SK-N-SH treated with all-trans-retinoic acid at 6 μM for 48 hours (cell line): ENCODE measurements at regions not wholly inside any gene's neighbourhood (a gene's known extent, or its start where the extent isn't known, plus 50 kb on each side); places are given as distances from the start of the nearest gene placed in this dataset.
"Not testable (repeated sequence)": the region's sequence is repeated elsewhere in the genome, so short reads cannot be mapped to it uniquely, and the experiment has no call there.

Source experiments
- ATAC-seq: fragments of 200-7000 bp; cut with Tn5 transposase; 3 replicates; pipeline ENCODE4 v1.9.1; 2020; ENCODE audit warnings: mild to moderate bottlenecking, moderate library complexity
- ARNTL ChIP-seq: fragments of 450-650 bp; formaldehyde crosslinking; IDR thresholded peaks from 2 replicates; pipeline ENCODE4 v1.5.0; 2020; ENCODE audit warnings: low read depth, mild to moderate bottlenecking, moderate library complexity, borderline replicate concordance
- BACH2 ChIP-seq: fragments of 250-450 bp; sonication (Bioruptor Pico); IDR thresholded peaks from 2 replicates; pipeline ENCODE4 v1.9.0; 2021; ENCODE audit warnings: mild to moderate bottlenecking, borderline replicate concordance
- CREB5 ChIP-seq: fragments of 250-450 bp; sonication (Bioruptor Pico); IDR thresholded peaks from 2 replicates; pipeline ENCODE4 v1.5.1; 2020; ENCODE audit warnings: low read depth, mild to moderate bottlenecking, moderate library complexity
- CSRNP3 ChIP-seq: fragments of 250-450 bp; sonication (Bioruptor Pico); IDR thresholded peaks from 2 replicates; pipeline ENCODE4 v1.5.1; 2021; ENCODE audit warnings: mild to moderate bottlenecking, moderate library complexity
- ESRRG ChIP-seq: fragments of 250-450 bp; sonication (Bioruptor Pico); IDR thresholded peaks from 2 replicates; pipeline ENCODE4 v1.6.1; 2021; ENCODE audit warnings: mild to moderate bottlenecking
- GLIS3 ChIP-seq: fragments of 250-450 bp; sonication (Bioruptor Pico); IDR thresholded peaks from 2 replicates; pipeline ENCODE4 v1.5.0; 2020; ENCODE audit warnings: mild to moderate bottlenecking, moderate library complexity
- ISL1 ChIP-seq: fragments of 250-450 bp; sonication (Bioruptor Pico); IDR thresholded peaks from 2 replicates; pipeline ENCODE4 v2.1.2; 2022; ENCODE audit warnings: mild to moderate bottlenecking, moderate library complexity
- PATZ1 ChIP-seq: fragments of 250-450 bp; sonication (Bioruptor Pico); IDR thresholded peaks from 2 replicates; pipeline ENCODE4 v1.8.0; 2020; ENCODE audit warnings: mild to moderate bottlenecking, moderate library complexity, borderline replicate concordance
- RARB ChIP-seq: fragments of 250-450 bp; sonication (Bioruptor Pico); IDR thresholded peaks from 2 replicates; pipeline ENCODE4 v1.8.0; 2021; ENCODE audit warnings: mild to moderate bottlenecking, moderate library complexity
- SNAI2 ChIP-seq: fragments of 250-450 bp; sonication (Bioruptor Pico); IDR thresholded peaks from 2 replicates; pipeline ENCODE4 v1.5.0; 2020; ENCODE audit warnings: mild to moderate bottlenecking, moderate library complexity
- TCF4 ChIP-seq: fragments of 250-450 bp; sonication (Bioruptor Pico); IDR thresholded peaks from 2 replicates; pipeline ENCODE4 v1.8.0; 2021; ENCODE audit warnings: mild to moderate bottlenecking, moderate library complexity, borderline replicate concordance
- TOX ChIP-seq: fragments of 250-450 bp; sonication (Bioruptor Pico); IDR thresholded peaks from 2 replicates; pipeline ENCODE4 v1.8.0; 2021; ENCODE audit warnings: mild to moderate bottlenecking, moderate library complexity, borderline replicate concordance
- TSHZ2 ChIP-seq: fragments of 250-450 bp; sonication (Bioruptor Pico); IDR thresholded peaks from 2 replicates; pipeline ENCODE4 v1.5.0; 2020; ENCODE audit warnings: mild to moderate bottlenecking, moderate library complexity
- ZC3H10 ChIP-seq: fragments of 250-450 bp; sonication (Bioruptor Pico); IDR thresholded peaks from 2 replicates; pipeline ENCODE4 v1.5.1; 2021; ENCODE audit warnings: mild to moderate bottlenecking, moderate library complexity
- ZFP3 ChIP-seq: fragments of 250-450 bp; sonication (Bioruptor Pico); IDR thresholded peaks from 2 replicates; pipeline ENCODE4 v1.5.0; 2020; ENCODE audit warnings: mild to moderate bottlenecking, moderate library complexity
- ZNF565 ChIP-seq: fragments of 450-650 bp; formaldehyde crosslinking; conservative IDR thresholded peaks from 2 replicates; pipeline ENCODE4 v1.5.0; 2020; ENCODE audit warnings: low read depth, mild to moderate bottlenecking, moderate library complexity

GRCh38 chr1:103436568-103437100 is 88.9 kb upstream of the RNPC3 start:
- peak; percentile 91 for TF ChIP-seq TCF4 (CRISPR knock-in tag)
- TF ChIP-seq ISL1 (CRISPR knock-in tag): peak; percentile 95
- peak; percentile 71; the same call in 1 of the 2 replicates for TF ChIP-seq TSHZ2 (CRISPR knock-in tag)
- TF ChIP-seq ESRRG (CRISPR knock-in tag): 0 out of 2 replicates have a peak, but pooled peaks have one; percentile 69
- TF ChIP-seq ARNTL (CRISPR knock-in tag): 0 out of 2 replicates have a peak, but pooled peaks have one; percentile 17
- TF ChIP-seq GLIS3 (CRISPR knock-in tag): 0 out of 2 replicates have a peak, but pooled peaks have one; percentile 74
- TF ChIP-seq CREB5 (CRISPR knock-in tag): peak; percentile 28; the same call in 1 of the 2 replicates
- ATAC-seq: not testable (repeated sequence)

- ATAC-seq: no peak
- TF ChIP-seq ARNTL (CRISPR knock-in tag) (no peak), CREB5 (CRISPR knock-in tag) (no peak), RARB (CRISPR knock-in tag) (no peak), CSRNP3 (CRISPR knock-in tag) (no peak), BACH2 (CRISPR knock-in tag) (no peak), SNAI2 (CRISPR knock-in tag) (no peak), TSHZ2 (CRISPR knock-in tag) (no peak), ZFP3 (no peak), ZNF565 (CRISPR knock-in tag) (no peak), PATZ1 (CRISPR knock-in tag) (no peak), ZC3H10 (CRISPR knock-in tag) (no peak)
These were observed 90.1 kb upstream of the RNPC3 start for GRCh38 chr1:103435443-103435842.

GRCh38 chr1:103424650-103425049 is 100.8 kb upstream of the RNPC3 start:
- TF ChIP-seq RARB (CRISPR knock-in tag): no peak
- TF ChIP-seq GLIS3 (CRISPR knock-in tag): no peak
- no peak for TF ChIP-seq TOX (CRISPR knock-in tag)
- no peak for TF ChIP-seq ESRRG (CRISPR knock-in tag)
- TF ChIP-seq PATZ1 (CRISPR knock-in tag): no peak
- ATAC-seq: no peak
